Duodenal mucosa (tissue), 2 donors: ENCODE measurements at regions not wholly inside any gene's neighbourhood (a gene's known extent, or its start where the extent isn't known, plus 50 kb on each side); places are given as distances from the start of the nearest gene placed in this dataset.

ENCODE experiments used
- H3K27ac ChIP-seq: one replicate; pipeline ENCODE4 v1.7.0; 2013; ENCODE audit warnings: low read depth, low read length
- H3K27me3 ChIP-seq, 2 donors: one replicate each; pipeline ENCODE4 v1.7.0; 2013; ENCODE audit warnings: low read length in 2 of 2, control low read depth in 1 of 2; ENCODE audit not compliant: insufficient read depth in 2 of 2, control insufficient read depth in 1 of 2
- H3K36me3 ChIP-seq, 2 donors: one replicate each; pipeline ENCODE4 v1.7.0; 2013; ENCODE audit warnings: low read length in 2 of 2, control low read depth in 1 of 2; ENCODE audit not compliant: insufficient read depth in 2 of 2, control insufficient read depth in 1 of 2
- H3K4me1 ChIP-seq, 2 donors: one replicate each; pipeline ENCODE4 v1.7.0; 2013; ENCODE audit warnings: low read length in 2 of 2, control low read depth in 1 of 2; ENCODE audit not compliant: insufficient read depth in 2 of 2, control insufficient read depth in 1 of 2
- H3K4me3 ChIP-seq, 2 donors: one replicate each; pipeline ENCODE4 v1.7.0; 2013; ENCODE audit warnings: low read length in 2 of 2, low read depth in 1 of 2
- H3K9ac ChIP-seq, 2 donors: one replicate each; pipeline ENCODE4 v1.7.0; 2013; ENCODE audit warnings: low read length in 2 of 2, low read depth in 1 of 2
- H3K9me3 ChIP-seq, 2 donors: one replicate each; pipeline ENCODE4 v1.7.0; 2013; ENCODE audit warnings: low read length in 2 of 2, control low read depth in 1 of 2; ENCODE audit not compliant: control insufficient read depth in 1 of 2

GRCh38 chr10:121079226-121079625 is 228.1 kb downstream of the WDR11 start:
- Histone ChIP-seq H3K27me3 (no peaks in the 10 kb centered on the region), H3K27ac (no peak overlapping the region), H3K36me3 (no peaks in the 10 kb centered on the region), H3K9me3 (no peaks in the 10 kb centered on the region), H3K9ac (no peak overlapping the region), H3K4me1 (peaks cover 34 to 47% of the 10 kb centered on the region in 2 donors), H3K4me3 (no peak overlapping the region)

GRCh38 chr10:121080281-121080891 is 229.2 kb downstream of the WDR11 start:
- H3K27ac ChIP-seq, result no peak overlapping the region
- no peak overlapping the region for H3K9ac ChIP-seq
- no peaks in the 10 kb centered on the region for H3K9me3 ChIP-seq
- no peaks in the 10 kb centered on the region for H3K36me3 ChIP-seq
- H3K4me3 ChIP-seq, result no peak overlapping the region
- no peaks in the 10 kb centered on the region for H3K27me3 ChIP-seq
- H3K4me1 ChIP-seq, result peaks cover 34 to 47% of the 10 kb centered on the region in 2 donors

- Histone ChIP-seq H3K9ac (no peak overlapping the region), H3K4me3 (no peak overlapping the region), H3K9me3 (no peaks in the 10 kb centered on the region), H3K36me3 (no peaks in the 10 kb centered on the region), H3K27ac (no peak overlapping the region), H3K27me3 (no peaks in the 10 kb centered on the region), H3K4me1 (peaks cover 34 to 47% of the 10 kb centered on the region in 2 donors)
Measured at GRCh38 chr10:121081306-121081705, 230.1 kb downstream of the WDR11 start.

- H3K27me3 ChIP-seq, result no peaks in the 10 kb centered on the region
- H3K27ac ChIP-seq, result no peak overlapping the region
- no peak overlapping the region for H3K9ac ChIP-seq
- H3K4me3 ChIP-seq, result no peak overlapping the region
- H3K4me1 ChIP-seq, result peaks cover 30 to 32% of the 10 kb centered on the region in 2 donors
- no peaks in the 10 kb centered on the region for H3K9me3 ChIP-seq
- H3K36me3 ChIP-seq, result no peaks in the 10 kb centered on the region
Measured at GRCh38 chr10:121082984-121083383, 231.8 kb downstream of the WDR11 start.

GRCh38 chr10:121084016-121084674 is 233.0 kb downstream of the WDR11 start:
- Histone ChIP-seq H3K9ac (no peak overlapping the region), H3K36me3 (no peaks in the 10 kb centered on the region), H3K4me3 (no peak overlapping the region), H3K27me3 (no peaks in the 10 kb centered on the region), H3K27ac (no peak overlapping the region), H3K9me3 (no peaks in the 10 kb centered on the region), H3K4me1 (peaks cover 18 to 20% of the 10 kb centered on the region in 2 donors)

- H3K9ac ChIP-seq, result no peak overlapping the region
- H3K27ac ChIP-seq, result no peak overlapping the region
Measured at GRCh38 chr10:121084675-121085070, 233.5 kb downstream of the WDR11 start.

GRCh38 chr10:121085367-121085766 is 234.2 kb downstream of the WDR11 start:
- Histone ChIP-seq H3K9me3 (no peaks in the 10 kb centered on the region), H3K4me3 (no peak overlapping the region), H3K9ac (no peak overlapping the region), H3K27me3 (no peaks in the 10 kb centered on the region), H3K36me3 (no peaks in the 10 kb centered on the region), H3K4me1 (peaks cover 6 to 8% of the 10 kb centered on the region in 2 donors), H3K27ac (no peak overlapping the region)

More at GRCh38 chr10:121084675-121085070, 233.5 kb downstream of the WDR11 start:
- no peaks in the 10 kb centered on the region for H3K36me3 ChIP-seq
- no peaks in the 10 kb centered on the region for H3K27me3 ChIP-seq
- H3K9me3 ChIP-seq, result no peaks in the 10 kb centered on the region
- H3K4me1 ChIP-seq, result peaks cover 13 to 15% of the 10 kb centered on the region in 2 donors
- no peak overlapping the region for H3K4me3 ChIP-seq

GRCh38 chr10:121087129-121087528 is 236.0 kb downstream of the WDR11 start:
- Histone ChIP-seq H3K9me3 (no peaks in the 10 kb centered on the region), H3K27me3 (no peaks in the 10 kb centered on the region), H3K9ac (no peak overlapping the region), H3K4me3 (no peak overlapping the region), H3K27ac (no peak overlapping the region), H3K36me3 (no peaks in the 10 kb centered on the region), H3K4me1 (peaks cover 0 to 2% of the 10 kb centered on the region in 2 donors)

GRCh38 chr10:121087688-121088087 is 236.5 kb downstream of the WDR11 start:
- H3K4me3 ChIP-seq, result no peak overlapping the region
- H3K27ac ChIP-seq, result no peak overlapping the region
- H3K9me3 ChIP-seq, result no peaks in the 10 kb centered on the region
- no peaks in the 10 kb centered on the region for H3K27me3 ChIP-seq
- H3K9ac ChIP-seq, result no peak overlapping the region
- no peaks in the 10 kb centered on the region for H3K36me3 ChIP-seq
- H3K4me1 ChIP-seq, result peaks cover 4 to 6% of the 10 kb centered on the region in 2 donors

- H3K9ac ChIP-seq, result no peak overlapping the region
Measured at GRCh38 chr10:121088524-121088923, 237.4 kb downstream of the WDR11 start.

More at GRCh38 chr10:121088524-121088923, 237.4 kb downstream of the WDR11 start:
- H3K27ac ChIP-seq, result no peak overlapping the region
- no peaks in the 10 kb centered on the region for H3K27me3 ChIP-seq
- no peaks in the 10 kb centered on the region for H3K9me3 ChIP-seq
- H3K36me3 ChIP-seq, result no peaks in the 10 kb centered on the region
- H3K4me3 ChIP-seq, result no peak overlapping the region
- H3K4me1 ChIP-seq, result peaks cover 5 to 6% of the 10 kb centered on the region in 2 donors
